PFSK-1 (cell line): ENCODE measurements at regions not wholly inside any gene's neighbourhood (a gene's known extent, or its start where the extent isn't known, plus 50 kb on each side); places are given as distances from the start of the nearest gene placed in this dataset.

Experiments
- FOXP2 ChIP-seq: optimal IDR thresholded peaks from 2 replicates; pipeline ENCODE3; 2011; ENCODE audit warnings: borderline replicate concordance, control low read depth, inconsistent platforms; ENCODE audit not compliant: insufficient read depth; ENCODE audit errors: extremely low read length, extremely low read depth
- POLR2AphosphoS5 ChIP-seq: IDR thresholded peaks from 2 replicates; pipeline ENCODE4 v1.6.1; 2012; ENCODE audit warnings: low read depth, mild to moderate bottlenecking, control low read depth, low read length, moderate library complexity
- REST ChIP-seq, 2 experiments: IDR thresholded peaks; 2 replicates each; pipeline versions ENCODE4 v1.6.1 to v1.8.0; 2011 to 2012; ENCODE audit warnings: low read depth in 2 of 2, low read length in 2 of 2, control low read depth in 1 of 2, inconsistent platforms in 1 of 2, mild to moderate bottlenecking in 1 of 2, moderate library complexity in 1 of 2; ENCODE audit not compliant: insufficient read depth in 1 of 2
- SIN3A ChIP-seq: IDR thresholded peaks from 2 replicates; pipeline ENCODE4 v1.6.1; 2012; ENCODE audit warnings: mild to moderate bottlenecking, low read length, moderate library complexity, borderline replicate concordance; ENCODE audit not compliant: insufficient read depth
- TAF1 ChIP-seq: IDR thresholded peaks from 2 replicates; pipeline ENCODE4 v1.6.1; 2012; ENCODE audit warnings: low read length, control low read depth, borderline replicate concordance; ENCODE audit not compliant: insufficient read depth

GRCh38 chr13:64782466-64782865 is 2447.7 kb downstream of the PCDH9 start:
- no peak for TF ChIP-seq SIN3A
- TF ChIP-seq TAF1, result no peak
- no peak for TF ChIP-seq FOXP2
- TF ChIP-seq REST (IDR thresholded peaks at IDR 0.05; ENCODE audit: insufficient read depth in 1 of 2, low read depth in 2 of 2, low read length in 2 of 2), result no peak
- no peak for TF ChIP-seq POLR2AphosphoS5

GRCh38 chr13:64778002-64778401 is 2452.1 kb downstream of the PCDH9 start:
- no peak for TF ChIP-seq SIN3A
- no peak for TF ChIP-seq POLR2AphosphoS5
- no peak for TF ChIP-seq FOXP2
- TF ChIP-seq REST (IDR thresholded peaks at IDR 0.05; ENCODE audit: insufficient read depth in 1 of 2, low read depth in 2 of 2, low read length in 2 of 2), result no peak
- TF ChIP-seq TAF1, result no peak

GRCh38 chr13:64774915-64775314 is 2455.2 kb downstream of the PCDH9 start:
- no peak for TF ChIP-seq POLR2AphosphoS5
- TF ChIP-seq FOXP2, result no peak
- no peak for TF ChIP-seq SIN3A
- no peak for TF ChIP-seq TAF1

GRCh38 chr13:64770743-64771142 is 2459.4 kb downstream of the PCDH9 start:
- TF ChIP-seq FOXP2, result no peak
- TF ChIP-seq SIN3A, result no peak
- no peak for TF ChIP-seq TAF1
- TF ChIP-seq REST (IDR thresholded peaks at IDR 0.05; ENCODE audit: insufficient read depth in 1 of 2, low read depth in 2 of 2, low read length in 2 of 2), result no peak
- no peak for TF ChIP-seq POLR2AphosphoS5

GRCh38 chr13:64767054-64767453 is 2463.1 kb downstream of the PCDH9 start:
- no peak for TF ChIP-seq SIN3A

GRCh38 chr13:64765636-64766035 is 2464.5 kb downstream of the PCDH9 start:
- TF ChIP-seq SIN3A (no peak), FOXP2 (no peak), TAF1 (no peak), REST (IDR thresholded peaks at IDR 0.05; ENCODE audit: insufficient read depth in 1 of 2, low read depth in 2 of 2, low read length in 2 of 2) (no peak), POLR2AphosphoS5 (no peak)
